ENCODE measurements at regions not wholly inside any gene's neighbourhood (a gene's known extent, or its start where the extent isn't known, plus 50 kb on each side); places are given as distances from the start of the nearest gene placed in this dataset.

GRCh38 chr7:109336531-109336930 is 766.9 kb downstream of the DNAJB9 start:
- no peak for TF ChIP-seq CTCF (IDR thresholded peaks at IDR 0.05)
- TF ChIP-seq POLR2A (IDR thresholded peaks at IDR 0.05) = no peak
- no peak for TF ChIP-seq EP300 (IDR thresholded peaks at IDR 0.05)
